ENCODE measurements at regions not wholly inside any gene's neighbourhood (a gene's known extent, or its start where the extent isn't known, plus 50 kb on each side); places are given as distances from the start of the nearest gene placed in this dataset.
"Not testable (repeated sequence)": the region's sequence is repeated elsewhere in the genome, so short reads cannot be mapped to it uniquely, and the experiment has no call there.

DNA sequence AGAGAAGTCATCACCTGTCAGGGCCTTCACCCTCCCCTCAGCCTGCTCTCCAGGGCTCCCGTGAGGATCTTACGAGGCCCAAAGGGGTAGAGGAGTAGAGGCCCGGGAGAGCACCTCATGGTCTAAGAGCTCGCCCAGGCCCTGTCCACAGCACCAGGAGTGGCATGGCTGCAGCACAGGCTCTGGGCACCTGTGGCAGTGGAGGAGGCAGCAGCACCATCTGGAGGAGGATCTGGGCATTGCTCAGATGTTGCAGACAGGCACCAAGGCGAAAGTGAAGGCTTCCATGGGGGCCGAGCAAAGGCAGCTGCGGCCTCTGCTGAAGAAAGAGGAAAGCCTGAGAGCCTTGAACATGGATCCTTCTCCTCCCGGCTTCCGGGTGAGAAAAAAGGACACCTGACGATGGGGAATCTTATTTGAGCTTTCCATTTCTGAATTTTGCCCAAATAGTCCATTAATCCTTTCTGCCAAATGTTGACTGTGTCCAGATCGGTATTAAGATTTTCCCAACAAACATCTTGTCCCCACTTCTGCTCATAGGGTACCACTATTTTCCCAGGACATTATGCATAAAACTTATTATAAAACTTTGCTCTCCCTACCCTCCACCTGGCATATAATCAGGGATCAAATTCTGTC, 604.7 kb downstream of the PTPRC start:
- peak in 3 of 4 experiments; percentile 9 to 59 (median 36) for DNase-seq

DNA sequence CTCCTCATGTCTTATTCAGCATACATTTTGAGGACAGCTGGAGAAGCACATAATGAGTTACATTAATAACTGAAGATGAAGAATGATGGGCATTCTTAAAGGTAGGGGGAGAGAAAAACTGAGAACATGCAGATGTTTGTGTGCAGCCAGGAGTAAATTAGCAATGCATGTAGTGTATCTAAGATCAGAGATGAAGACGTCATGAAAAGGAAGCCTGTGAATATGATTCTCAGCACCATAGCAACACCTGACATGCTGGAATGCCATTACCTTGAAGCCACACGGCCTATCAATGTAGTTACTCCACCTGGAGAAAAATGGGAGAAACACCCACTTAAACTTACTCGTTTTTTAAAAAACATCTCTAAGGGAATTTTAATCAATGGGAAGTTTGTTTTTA, 607.1 kb downstream of the PTPRC start:
- DNase-seq: no peak

DNA sequence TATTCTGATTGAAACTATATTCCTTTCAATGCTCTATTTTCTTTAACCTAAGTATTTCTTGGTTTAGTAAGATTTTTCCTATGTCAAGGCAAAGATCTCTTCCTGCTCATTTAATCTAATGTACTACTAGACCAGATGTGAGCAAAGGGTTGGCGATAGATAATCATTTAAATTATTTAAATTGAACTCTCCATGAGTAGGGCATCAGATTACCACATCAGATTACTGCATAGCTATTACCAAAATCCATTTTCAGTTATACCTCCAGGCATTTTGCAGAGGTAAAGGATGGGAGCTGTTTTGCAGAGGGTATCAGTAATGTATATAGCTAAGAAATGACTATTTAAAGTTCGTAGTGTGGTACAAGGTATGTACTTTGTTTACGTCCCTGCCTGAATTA, 607.9 kb downstream of the PTPRC start:
- DNase-seq: no peak

DNA sequence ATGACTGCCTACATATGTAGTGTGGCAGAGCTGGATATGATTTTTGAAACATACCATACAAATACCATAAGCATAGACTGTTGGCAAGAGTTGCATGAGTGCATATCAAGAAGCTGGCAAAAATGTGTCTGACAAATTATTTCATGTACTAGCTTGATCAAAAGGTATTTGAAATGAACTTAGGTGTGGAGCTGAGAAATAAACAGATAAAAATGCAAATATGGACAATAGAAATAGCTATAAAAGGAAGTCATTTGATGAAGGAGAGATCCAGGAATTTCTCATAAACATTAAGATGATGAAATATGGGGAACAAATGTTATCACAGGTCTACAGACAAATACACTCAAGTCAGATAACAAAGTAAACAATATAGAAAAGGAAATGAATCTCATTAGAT, 609.1 kb downstream of the PTPRC start:
- DNase-seq: no peak

DNA sequence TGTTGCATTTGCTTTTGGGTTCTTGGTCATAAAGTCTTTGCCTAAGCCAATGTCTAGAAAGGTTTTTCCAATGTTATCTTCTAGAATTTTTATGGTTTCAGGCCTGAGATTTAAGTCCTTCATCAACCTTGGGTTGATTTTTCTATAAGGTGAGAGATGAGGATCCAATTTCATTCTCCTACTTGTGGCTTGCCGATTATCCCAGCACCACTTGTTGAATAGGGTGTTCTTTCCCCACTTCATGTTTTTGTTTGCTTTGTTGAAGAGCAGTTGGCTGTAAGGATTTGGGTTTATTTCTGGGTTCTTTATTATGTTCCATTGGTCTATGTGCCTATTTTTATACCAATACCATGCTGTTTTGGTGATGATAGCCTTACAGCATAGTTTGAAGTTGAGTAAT, 615.2 kb downstream of the PTPRC start:
- DNase-seq: not testable (repeated sequence)

DNA sequence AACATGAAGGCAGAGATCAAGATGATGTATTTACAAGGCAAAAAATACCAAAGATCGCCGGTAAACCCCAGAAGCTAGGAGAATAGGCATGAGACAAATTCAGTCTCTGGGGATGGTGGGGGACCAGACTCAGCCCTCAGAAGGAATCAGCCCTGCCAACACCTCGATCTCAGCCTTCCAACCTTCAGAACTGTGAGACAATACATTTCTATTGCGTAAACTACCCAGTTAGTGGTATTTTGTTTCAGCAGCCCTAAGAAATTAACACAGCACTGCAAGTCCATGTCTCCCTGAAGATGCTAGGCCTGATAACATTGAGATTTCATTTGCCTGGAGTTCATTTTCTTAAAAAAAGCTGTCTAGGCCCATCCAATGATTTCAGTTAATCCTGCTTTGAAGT, 622.5 kb downstream of the PTPRC start:
- DNase-seq: no peak

DNA sequence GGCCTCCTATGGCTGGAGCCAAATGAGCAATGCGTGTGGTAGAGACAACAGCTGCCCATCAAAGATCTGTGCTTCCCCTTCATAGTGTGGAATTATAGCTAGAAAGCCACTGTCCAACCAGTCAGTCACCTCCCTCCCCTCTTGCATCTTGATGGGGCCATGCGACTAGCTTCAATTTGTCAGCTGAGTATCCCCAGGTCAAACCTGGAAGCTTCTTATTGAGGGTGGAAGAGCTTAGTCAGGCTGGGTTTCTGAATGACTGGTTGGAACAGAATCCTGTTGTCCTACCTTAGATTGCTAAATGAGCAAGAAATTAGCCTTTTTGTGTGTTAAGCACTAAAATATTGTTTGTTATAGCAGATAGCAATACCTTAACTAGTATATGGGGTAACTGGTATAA, 625.4 kb downstream of the PTPRC start:
- no peak for DNase-seq

DNA sequence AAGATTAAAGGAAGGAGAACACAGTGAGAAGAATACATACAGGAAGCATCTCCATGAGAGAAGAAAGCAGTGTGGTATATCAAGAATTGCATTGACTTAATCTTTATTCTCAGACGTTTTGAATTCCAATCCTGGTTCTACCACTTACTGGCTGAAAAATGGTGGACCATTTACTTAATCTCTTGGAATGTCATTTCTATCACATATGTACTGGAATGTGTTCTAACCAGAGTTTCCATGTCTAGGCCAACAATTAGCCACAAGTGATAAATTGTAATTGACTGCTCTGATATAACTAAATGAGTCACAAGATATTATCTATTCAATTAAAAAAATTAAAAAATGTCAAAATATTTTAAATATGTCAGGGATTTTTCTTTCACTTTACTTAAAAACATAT, 626.1 kb downstream of the PTPRC start:
- no peak for DNase-seq

DNA sequence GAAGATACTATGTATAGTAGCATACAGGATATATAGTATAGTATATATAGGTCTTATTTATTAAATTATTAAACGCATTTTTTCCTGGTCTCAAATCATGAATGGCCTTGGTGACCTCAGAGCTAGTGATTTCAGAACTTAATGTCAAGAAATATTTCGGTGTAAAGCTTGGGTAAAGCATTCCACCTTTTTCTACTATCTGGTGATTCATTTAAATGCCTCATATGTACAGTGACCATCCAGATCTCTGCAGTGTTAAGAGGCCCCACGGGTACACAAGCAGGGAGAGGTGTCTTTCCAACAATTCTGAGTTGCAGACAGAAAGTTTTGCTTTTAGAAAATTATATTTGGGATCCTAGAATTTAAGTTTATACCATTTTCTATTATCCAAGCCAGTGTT, 626.5 kb downstream of the PTPRC start:
- no peak for DNase-seq

DNA sequence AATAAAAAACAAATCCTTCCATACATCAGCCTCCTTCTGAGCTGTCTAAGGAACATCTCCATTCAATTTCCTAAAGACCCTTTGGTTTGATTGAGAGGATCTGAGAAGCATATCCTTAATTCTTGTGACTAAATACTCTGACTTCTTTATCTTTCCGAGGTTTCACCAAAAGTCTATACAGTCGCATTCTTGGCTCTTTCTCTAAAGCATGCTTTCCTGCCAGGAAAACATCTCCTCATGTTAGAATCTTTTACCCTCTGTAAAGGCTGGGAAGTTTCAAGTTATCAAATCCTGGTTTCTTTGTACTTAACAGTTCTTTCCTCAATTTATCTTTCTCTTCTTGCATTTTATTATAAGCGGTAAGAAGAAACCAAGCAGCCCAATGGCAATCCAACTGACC, 630.4 kb downstream of the PTPRC start:
- no peak for DNase-seq

DNA sequence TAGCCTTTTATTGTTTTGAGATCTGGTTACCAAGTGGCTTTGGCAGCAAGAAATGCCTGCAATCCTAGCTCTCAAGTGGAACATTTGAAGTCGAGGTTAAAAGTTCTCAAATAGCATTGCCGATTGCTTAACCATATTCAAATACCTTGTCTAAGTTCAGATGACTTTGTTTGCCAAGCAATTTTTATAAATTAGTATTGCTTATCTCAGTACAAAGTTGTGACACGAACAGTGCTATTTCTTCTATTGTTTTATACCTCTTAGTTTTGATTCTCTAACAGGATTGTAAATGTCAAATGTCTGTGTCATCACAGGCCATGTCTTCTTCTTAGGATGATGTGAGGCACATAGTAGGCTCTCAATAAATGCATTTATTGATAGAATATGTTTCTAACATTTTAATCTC, 633.3 kb downstream of the PTPRC start:
- no peak for DNase-seq

DNA sequence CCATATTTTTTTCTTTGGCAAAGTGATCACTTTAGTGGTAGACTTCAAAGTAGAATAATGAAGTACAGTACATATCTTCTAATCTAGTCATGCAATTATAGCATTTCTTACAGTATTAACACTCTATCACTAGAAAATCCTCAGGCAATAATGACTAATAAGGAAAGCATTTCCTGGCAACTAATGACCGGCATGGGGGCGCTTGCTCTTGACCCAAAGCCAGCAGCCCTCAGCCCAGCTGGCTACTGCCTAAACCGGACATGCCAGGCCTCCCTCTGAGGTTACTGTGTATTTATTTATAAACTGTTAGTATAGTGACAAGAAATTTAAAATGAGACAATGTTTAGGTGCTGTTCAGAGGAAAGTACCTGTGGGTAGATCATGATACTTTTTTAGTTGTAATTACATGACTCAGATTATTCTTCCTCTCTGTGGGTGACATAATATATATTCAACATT, 633.8 kb downstream of the PTPRC start:
- no peak for DNase-seq

DNA sequence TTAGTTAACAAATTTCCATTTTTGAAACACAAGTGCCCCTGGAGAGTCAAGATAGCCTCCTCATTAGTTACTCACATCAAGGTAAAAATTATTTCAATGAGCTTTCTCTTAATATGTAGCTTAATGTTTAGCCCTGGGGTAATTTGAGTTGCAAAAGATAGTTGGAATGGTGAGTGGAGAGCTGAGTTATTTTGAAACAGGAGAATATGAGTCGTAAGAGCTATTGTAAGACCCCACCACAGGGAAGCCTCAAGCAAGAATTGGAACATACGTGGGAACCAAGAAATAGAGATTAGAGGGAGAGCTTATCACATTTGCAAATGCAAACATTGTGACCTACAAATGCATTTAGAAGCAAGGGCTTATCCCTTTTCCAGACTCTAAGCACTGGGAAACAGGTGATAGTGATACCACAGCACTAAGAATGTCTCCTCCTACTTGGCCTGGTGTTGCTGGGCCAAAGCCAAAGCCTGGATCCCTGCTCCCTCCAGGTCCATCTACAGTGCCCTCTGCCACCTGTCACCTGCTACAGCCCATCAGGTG, 635.1 kb downstream of the PTPRC start:
- no peak for DNase-seq

DNA sequence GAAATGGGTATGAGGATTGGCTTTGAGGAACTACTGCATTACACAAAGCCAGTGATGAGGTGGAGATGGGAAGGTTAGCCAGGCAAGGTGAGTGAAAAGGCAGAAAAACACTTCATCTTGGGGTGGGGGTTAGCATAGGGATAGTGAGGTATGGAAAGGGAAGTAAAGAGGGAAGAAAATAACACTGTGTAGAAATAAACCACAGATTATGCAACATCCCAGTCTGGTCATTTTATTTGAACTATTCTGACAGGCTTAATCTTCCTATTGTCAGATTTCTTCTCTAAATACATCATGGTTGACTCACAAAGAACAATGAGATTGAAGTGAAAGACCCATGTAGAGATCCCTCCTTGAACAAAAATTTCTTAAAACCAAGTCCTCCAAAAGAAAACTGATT, 640.2 kb downstream of the PTPRC start:
- DNase-seq: no peak

DNA sequence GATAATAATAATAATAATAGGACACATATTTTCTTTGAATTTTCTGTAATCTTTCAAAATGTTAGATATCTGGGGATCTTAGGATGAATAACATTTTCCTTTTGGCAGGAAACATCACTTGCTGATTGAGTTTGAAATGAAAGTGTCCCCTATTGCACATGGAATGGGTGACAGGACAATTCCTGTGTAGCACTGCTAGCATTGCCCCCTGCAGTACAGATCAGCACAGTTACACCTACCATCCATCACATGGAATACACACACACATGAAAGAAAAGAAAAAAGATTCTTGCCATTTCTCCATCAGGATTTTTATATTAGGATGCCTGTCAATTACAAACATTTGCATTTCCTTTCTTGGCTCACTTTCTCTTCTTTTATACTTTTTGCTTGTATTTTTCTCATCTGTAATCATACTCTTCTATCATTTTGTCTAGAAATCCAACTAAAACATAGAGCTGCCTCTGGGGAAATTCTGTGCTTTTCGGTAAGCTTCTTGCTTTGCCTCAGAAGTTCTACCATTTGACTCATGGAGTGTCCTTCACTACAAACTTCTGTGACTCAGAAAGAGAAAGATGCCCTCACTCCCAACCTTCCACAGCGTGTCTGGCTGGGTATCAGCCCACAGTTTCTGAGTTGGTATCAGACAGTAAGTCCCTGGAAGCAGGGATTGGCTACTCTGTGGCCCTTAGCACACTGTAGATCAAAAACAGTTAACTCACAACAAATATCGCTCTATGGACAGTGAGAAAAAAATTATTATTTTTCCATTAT, 641.2 kb downstream of the PTPRC start:
- no peak for DNase-seq

DNA sequence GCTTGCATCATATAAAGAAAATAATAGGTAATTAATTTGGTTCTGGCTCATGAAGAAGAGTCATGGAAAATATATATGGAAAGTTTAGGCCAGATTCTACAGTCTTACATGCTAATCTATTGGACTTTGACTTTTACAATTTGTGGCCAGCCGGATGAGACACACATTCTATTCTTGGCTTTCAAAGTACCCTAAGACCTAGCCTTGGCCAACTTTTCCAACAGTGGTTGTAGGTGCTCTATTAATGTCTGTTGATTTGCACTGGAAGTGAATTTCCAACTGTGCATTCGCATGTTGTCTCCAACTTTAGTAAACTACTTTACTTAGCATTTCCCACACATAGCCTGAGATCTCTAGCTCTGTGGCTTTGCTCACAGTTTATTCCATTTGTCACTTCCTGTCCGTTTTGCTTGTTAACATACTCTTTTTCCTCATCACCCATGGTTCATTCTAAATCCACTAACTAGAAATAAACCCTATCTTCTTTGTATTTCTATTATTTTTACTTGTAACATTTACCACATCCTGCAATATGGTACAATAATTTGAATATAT, 644.0 kb downstream of the PTPRC start:
- no peak for DNase-seq

DNA sequence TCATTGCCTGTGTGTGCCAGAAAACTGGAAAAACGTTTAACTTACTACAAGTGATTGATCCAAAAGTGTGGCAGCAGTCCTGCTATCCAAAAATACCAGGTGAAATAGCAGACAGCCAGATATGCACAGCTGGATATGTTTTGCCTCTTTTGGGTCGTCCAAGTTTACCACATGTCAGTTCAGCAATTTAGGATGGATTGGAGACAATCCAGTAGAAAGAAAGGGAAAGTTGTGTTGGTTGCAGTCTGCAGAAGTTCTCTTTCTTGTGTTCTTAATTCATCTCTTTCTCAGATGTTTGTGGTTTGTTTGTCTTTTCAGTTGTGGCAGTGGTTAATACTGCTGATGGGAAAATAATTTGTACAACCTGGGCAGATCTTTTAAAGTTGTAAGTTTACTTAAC, 645.0 kb downstream of the PTPRC start:
- no peak for DNase-seq

DNA sequence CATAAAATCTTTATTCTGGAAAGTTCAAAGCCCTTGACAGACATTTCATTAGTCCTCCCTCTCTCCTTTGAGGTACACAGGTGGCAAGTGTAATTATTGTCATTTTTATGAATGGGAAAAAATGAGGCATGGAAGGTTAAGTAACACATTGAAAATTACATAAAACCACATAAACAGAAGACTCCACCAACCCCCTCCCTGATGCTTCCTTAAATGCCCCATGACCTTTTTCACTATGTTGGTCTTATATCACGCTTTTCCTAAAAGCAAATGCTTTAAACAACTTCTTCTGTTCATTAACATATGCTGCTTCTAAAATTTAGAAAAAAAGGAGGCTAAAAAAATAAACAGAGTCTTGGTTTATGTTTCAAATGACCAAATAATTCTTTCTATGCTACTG, 648.4 kb downstream of the PTPRC start:
- no peak for DNase-seq

DNA sequence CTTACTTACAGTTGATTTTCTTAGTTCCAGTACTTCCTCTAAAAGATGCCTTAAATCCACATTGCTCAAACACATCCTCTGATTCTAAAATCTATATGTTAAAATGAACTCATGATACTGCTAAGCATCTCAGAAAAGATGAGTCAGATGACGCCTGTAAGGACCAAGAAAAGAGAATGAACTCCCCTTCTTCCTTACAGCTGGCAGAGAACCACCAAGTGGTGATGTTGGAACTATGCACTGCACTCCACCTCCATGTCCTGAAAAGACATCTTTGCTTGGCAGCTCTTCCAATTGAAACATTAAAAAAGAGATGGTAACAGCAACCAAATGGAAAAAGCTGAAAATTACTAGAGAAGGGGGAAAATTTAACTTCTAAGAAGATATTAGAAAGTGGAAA, 648.8 kb downstream of the PTPRC start:
- DNase-seq: no peak

DNA sequence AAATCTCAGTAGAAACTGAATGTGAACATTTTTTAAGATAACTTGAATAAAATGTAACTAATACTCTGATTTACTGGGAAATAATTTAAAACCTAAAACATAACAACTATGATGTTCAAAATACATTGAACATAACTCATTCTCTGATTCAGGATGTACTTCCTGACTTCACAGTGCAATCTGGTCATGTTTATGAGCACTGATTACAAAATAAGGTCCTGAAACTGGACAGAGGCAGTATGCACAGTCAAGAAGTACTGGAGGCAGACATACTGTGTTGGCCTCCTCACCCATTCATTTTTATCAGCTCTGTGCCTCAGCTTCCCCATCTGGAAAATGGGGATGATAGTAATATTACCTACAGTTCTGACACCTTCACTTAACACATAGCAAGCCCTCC, 651.3 kb downstream of the PTPRC start:
- DNase-seq: no peak

DNA sequence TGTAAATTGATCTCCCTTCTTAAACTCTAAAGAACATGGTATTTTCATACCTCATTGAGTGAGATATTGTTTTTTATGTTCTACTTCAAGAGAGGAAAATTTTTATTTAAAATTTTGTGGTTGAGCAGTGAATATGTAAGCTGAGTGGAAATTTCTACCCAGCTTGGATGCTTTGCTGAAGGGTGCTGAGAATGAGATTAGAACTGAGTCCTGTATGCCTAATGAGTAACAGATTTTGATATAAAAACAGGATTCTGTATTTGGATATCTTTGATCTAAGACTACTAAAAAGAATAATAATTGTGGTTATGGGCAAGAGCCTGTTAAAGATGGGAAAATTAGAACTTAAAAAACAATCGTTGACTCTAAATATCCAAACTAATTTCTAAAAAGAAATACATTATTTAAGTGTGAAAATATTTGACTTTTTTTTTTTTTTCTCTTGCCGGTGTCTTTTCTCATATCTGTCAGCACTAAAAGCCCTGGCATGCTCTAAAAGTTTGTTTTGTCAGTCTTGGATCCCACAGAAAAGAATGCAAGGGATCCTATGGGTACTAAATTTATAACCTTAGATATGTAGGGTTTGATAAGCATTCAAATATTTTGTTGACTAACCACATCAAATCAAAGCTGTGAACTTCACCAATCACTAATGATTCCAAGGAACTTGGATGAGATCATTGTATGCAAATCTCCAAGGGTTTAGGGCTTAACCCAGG, 652.3 kb downstream of the PTPRC start:
- no peak for DNase-seq

DNA sequence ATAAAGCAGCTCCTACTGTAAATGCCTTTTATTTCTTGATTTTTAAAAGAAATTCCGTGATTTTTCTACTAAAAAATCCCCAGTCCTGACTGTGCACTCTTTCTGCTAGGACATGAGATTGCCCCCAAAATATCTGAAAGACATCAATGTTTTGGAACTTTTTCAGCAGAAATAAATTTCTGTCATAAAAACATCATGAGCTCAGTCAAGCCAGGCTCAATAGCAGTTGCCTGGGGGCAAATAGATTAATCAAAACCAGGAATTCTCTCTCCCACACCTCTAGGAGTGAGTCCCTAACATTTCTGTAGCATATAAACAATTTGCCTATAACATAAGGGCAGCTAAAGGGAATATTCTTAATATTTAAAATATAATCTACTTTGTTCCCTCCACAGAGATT, 654.1 kb downstream of the PTPRC start:
- DNase-seq: no peak

DNA sequence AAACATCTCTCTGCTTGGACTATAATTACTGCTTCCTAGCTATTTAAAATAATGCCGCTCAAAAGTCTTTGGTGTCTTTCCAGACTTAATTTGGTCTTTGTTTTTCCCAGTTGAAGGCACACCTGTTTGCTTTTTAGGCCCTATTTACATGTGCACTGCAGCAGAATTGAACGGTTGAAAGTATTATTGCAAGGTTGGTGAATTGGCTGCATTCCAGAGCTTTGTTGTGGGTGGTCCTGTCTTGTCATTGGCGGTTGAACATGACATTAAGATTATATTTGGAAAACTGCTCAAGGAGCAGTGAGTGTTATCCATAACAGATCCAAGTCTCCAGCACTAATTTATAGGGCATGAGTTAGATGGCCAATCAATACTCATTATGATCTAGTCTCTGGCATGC, 656.3 kb downstream of the PTPRC start:
- no peak for DNase-seq

DNA sequence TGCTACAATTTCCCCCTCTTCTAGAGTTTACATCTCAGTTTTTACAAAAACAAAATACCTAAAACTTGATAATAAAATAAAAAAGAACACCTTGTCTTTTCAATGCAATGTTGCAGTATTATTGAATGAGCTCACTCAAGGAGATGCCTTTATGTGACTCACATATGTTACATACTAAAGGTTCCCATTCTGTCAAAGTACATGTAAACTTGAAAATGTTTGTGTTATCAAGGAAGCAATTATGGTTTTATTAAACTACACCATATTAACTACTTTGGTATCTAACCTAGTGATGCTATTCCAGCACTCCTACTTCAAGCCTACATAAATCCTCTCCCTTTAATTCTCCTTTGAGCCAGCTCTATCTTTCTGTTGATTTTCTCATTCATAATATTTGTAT, 658.3 kb downstream of the PTPRC start:
- no peak for DNase-seq

All from activated CD4-positive, CD25-positive, alpha-beta regulatory T cell (primary cell).